Raji (cell line): ENCODE measurements at regions not wholly inside any gene's neighbourhood (a gene's known extent, or its start where the extent isn't known, plus 50 kb on each side); places are given as distances from the start of the nearest gene placed in this dataset.

Source experiments
- POLR2A ChIP-seq: IDR thresholded peaks from 2 replicates; pipeline ENCODE4 v1.6.1; 2011; ENCODE audit warnings: low read depth, low read length, control low read depth; ENCODE audit not compliant: insufficient read depth

- no peak for TF ChIP-seq POLR2A
Measured at GRCh38 chr13:50085063-50085462, 69.8 kb downstream of the KCNRG start.

- no peak for TF ChIP-seq POLR2A
Measured at GRCh38 chr13:50089633-50090032, 74.4 kb downstream of the KCNRG start.

GRCh38 chr13:50090211-50090610 is 75.0 kb downstream of the KCNRG start:
- TF ChIP-seq POLR2A = no peak

GRCh38 chr13:50094615-50095293 is 79.5 kb downstream of the KCNRG start:
- TF ChIP-seq POLR2A = no peak

- no peak for TF ChIP-seq POLR2A
Measured at GRCh38 chr13:50098693-50099092, 83.4 kb downstream of the KCNRG start.

- TF ChIP-seq POLR2A = no peak
Measured at GRCh38 chr13:50099473-50099872, 84.2 kb downstream of the KCNRG start.

GRCh38 chr13:50101590-50101989 is 86.3 kb downstream of the KCNRG start:
- no peak for TF ChIP-seq POLR2A

- no peak for TF ChIP-seq POLR2A
Measured at GRCh38 chr13:50104493-50104892, 89.2 kb downstream of the KCNRG start.

- TF ChIP-seq POLR2A = no peak
Measured at GRCh38 chr13:50106559-50106958, 91.3 kb downstream of the KCNRG start.

GRCh38 chr13:50107205-50107604 is 92.0 kb downstream of the KCNRG start:
- no peak for TF ChIP-seq POLR2A

GRCh38 chr13:50114961-50115360 is 99.7 kb downstream of the KCNRG start:
- TF ChIP-seq POLR2A = no peak

- TF ChIP-seq POLR2A = no peak
Measured at GRCh38 chr13:50115695-50116094, 100.5 kb downstream of the KCNRG start.

GRCh38 chr13:50116430-50116973 is 101.3 kb downstream of the KCNRG start:
- TF ChIP-seq POLR2A = no peak

- TF ChIP-seq POLR2A = no peak
Measured at GRCh38 chr13:50119591-50119990, 104.3 kb downstream of the KCNRG start.

- no peak for TF ChIP-seq POLR2A
Measured at GRCh38 chr13:50122455-50122854, 107.2 kb downstream of the KCNRG start.

- no peak for TF ChIP-seq POLR2A
Measured at GRCh38 chr13:50123002-50123401, 107.8 kb downstream of the KCNRG start.

GRCh38 chr13:50123515-50123861 is 108.2 kb downstream of the KCNRG start:
- TF ChIP-seq POLR2A = no peak
